Psoas muscle (tissue), 7 donors: ENCODE measurements at regions not wholly inside any gene's neighbourhood (a gene's known extent, or its start where the extent isn't known, plus 50 kb on each side); places are given as distances from the start of the nearest gene placed in this dataset.
"Not testable (repeated sequence)": the region's sequence is repeated elsewhere in the genome, so short reads cannot be mapped to it uniquely, and the experiment has no call there.

Source experiments
- ATAC-seq, 4 donors: fragments of 200-7000 bp; cut with Tn5 transposase; one replicate each; pipeline ENCODE4 v1.9.1; 2020; ENCODE audit warnings: moderate library complexity in 3 of 4, mild to moderate bottlenecking in 2 of 4
- DNase-seq, 2 donors: peaks; one replicate each; pipeline ENCODE4 v3.0.0-alpha.2; 2020
- H3K27ac ChIP-seq: fragments of 200-600 bp; one replicate; pipeline ENCODE4 v1.8.0; 2022
- H3K27me3 ChIP-seq, 3 donors: fragments of 200-600 bp in 1 of 3; one replicate each; pipeline versions ENCODE4 v1.6.1 to v1.8.0; 2013 to 2022; ENCODE audit warnings: low read length in 2 of 3, mild to moderate bottlenecking in 2 of 3, moderate library complexity in 1 of 3; ENCODE audit not compliant: insufficient read depth in 3 of 3
- H3K36me3 ChIP-seq, 2 donors: fragments of 200-600 bp in 1 of 2; one replicate each; pipeline versions ENCODE4 v1.6.1 to v1.8.0; 2013 to 2022; ENCODE audit warnings: low read depth in 1 of 2, mild to moderate bottlenecking in 1 of 2, moderate library complexity in 1 of 2; ENCODE audit not compliant: insufficient read depth in 1 of 2
- H3K4me1 ChIP-seq: fragments of 200-600 bp; one replicate; pipeline ENCODE4 v1.8.0; 2022
- H3K4me3 ChIP-seq: fragments of 200-600 bp; one replicate; pipeline ENCODE4 v1.8.0; 2022; ENCODE audit warnings: mild to moderate bottlenecking
- H3K9me3 ChIP-seq: fragments of 200-600 bp; one replicate; pipeline ENCODE4 v1.8.0; 2022
- WGBS, 3 donors: extraction: QIAGEN DNeasy Blood & Tissue Kit; methylation state at CpG; one replicate each; pipeline versions ENCODE4 v1.1.6 to v1.1.7; 2013; 5-methylcytosine and 5-hydroxymethylcytosine counted together
- intact Hi-C, 2 donors: fragments of 100-400 bp; cut with DNase I; formaldehyde crosslinking; loops; one replicate each; pipeline versions ENCODE4 v1.11.0 to v1.14.2; 2022
- TF ChIP-seq, protein P1 (sequence below): fragments of 200-600 bp; IDR thresholded peaks from one replicate; pipeline ENCODE4 v1.8.0; 2022; ENCODE audit warnings: antibody characterized with exemption
- donor health status: healthy with polysubstance abuse.
- donor health status: DM: no; HTN: no; CAD: no; lungs with moderate emphysema.
- donor health status: Bipolar disorder and iron deficiency.
- donor health status: healthy.
- donor health status: DM: yes; HTN: yes; CAD: no.
- donor health status: DM: no; HTN: no; CAD: no.
- donor health status: DM: yes; HTN: yes; CAD: no.

DNA sequence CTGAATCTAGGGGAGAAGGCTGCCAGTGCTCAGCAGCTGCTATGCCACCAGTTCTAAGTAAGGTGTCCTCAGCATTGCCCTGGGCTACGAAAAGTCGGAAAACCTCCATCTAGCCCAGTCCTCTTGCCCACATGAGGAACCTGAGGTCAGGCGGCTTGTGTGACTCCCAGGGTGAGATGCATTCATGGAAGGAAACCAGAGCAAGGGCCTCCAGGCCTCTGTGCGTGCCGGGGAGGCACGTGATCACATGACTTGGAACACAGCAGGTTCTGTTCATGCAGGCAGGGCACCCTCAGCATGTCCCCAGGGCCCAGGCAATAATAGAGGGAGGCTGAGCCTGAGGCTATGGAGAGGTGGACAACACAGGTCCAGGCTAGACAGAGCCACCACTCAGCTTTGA, 312.5 kb upstream of the DUSP10 start:
- WGBS, 3 donors = 86 to 94% (median 88%) methylated on average over 6 of the region's 6 CpGs
- ATAC-seq (no peak), DNase-seq (no peak)
- no peaks in the 10 kb centered on the region for H3K9me3 ChIP-seq
- intact Hi-C loops = no loop called here
- H3K36me3 ChIP-seq = no peaks in the 10 kb centered on the region
- TF ChIP-seq, protein P1, sequence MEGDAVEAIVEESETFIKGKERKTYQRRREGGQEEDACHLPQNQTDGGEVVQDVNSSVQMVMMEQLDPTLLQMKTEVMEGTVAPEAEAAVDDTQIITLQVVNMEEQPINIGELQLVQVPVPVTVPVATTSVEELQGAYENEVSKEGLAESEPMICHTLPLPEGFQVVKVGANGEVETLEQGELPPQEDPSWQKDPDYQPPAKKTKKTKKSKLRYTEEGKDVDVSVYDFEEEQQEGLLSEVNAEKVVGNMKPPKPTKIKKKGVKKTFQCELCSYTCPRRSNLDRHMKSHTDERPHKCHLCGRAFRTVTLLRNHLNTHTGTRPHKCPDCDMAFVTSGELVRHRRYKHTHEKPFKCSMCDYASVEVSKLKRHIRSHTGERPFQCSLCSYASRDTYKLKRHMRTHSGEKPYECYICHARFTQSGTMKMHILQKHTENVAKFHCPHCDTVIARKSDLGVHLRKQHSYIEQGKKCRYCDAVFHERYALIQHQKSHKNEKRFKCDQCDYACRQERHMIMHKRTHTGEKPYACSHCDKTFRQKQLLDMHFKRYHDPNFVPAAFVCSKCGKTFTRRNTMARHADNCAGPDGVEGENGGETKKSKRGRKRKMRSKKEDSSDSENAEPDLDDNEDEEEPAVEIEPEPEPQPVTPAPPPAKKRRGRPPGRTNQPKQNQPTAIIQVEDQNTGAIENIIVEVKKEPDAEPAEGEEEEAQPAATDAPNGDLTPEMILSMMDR = no peak
- no peak overlapping the region for H3K4me3 ChIP-seq
- no peaks in the 10 kb centered on the region for H3K27me3 ChIP-seq
- no peaks in the 10 kb centered on the region for H3K4me1 ChIP-seq
- no peak overlapping the region for H3K27ac ChIP-seq

DNA sequence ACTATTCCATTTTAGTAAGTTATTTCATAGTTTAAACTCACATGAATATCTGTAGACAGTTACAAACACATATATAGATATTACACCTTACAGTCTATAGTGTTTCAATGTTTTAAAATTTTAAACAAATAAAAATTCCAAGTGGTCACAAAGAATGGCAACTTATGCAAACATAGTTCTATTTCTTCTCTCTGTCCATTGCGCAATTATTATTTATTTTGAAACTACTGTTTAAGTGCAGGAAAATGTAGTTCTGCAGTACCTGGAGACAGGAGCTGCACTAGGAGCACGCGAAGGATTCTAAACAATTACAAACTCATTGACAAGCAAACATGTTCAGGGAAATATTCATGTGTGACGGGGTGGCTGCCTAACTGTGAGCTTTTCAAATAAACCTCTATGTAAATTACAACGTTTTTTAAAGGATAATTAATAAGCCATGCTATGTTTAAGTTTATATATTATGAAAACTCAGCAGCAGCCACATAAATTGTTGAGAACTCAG, 312.0 kb upstream of the DUSP10 start:
- TF ChIP-seq, protein P1 = no peak

DNA sequence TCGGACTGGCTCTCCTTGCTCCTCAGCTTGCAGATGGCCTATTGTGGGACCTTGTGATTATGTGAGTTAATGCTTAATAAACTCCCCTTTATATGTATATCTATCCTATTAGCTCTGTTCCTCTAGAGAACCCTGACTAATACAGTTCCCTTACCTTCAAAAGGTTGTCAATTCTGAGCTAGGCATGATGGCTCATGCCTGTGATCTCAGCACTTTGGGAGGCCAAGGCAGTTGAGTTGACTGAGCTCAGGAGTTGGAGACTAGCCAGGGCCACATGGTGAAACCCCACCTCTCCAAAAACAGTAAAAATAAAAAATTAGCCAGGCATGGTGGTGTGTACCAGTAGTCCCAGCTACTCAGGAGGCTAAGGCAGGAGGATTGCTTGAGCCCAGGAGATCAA, 309.4 kb upstream of the DUSP10 start:
- WGBS, 3 donors = 94 to 95% (median 95%) methylated on average over 1 of the region's 1 CpG
- DNase-seq, H3K9me3 ChIP-seq, H3K36me3 ChIP-seq, H3K4me1 ChIP-seq, H3K27ac ChIP-seq, H3K4me3 ChIP-seq, intact Hi-C loops, H3K27me3 ChIP-seq, ATAC-seq: not testable (repeated sequence)

More for the DNA sequence above, 312.0 kb upstream of the DUSP10 start:
- H3K27ac ChIP-seq = no peak overlapping the region
- no peaks in the 10 kb centered on the region for H3K36me3 ChIP-seq
- no peaks in the 10 kb centered on the region for H3K4me1 ChIP-seq
- H3K9me3 ChIP-seq = no peaks in the 10 kb centered on the region
- intact Hi-C loops = no loop called here
- no peak overlapping the region for H3K4me3 ChIP-seq
- DNase-seq = no peak
- no peak for ATAC-seq
- H3K27me3 ChIP-seq = no peaks in the 10 kb centered on the region
- 87 to 91% (median 87%) methylated on average over 5 of the region's 5 CpGs for WGBS, 3 donors

DNA sequence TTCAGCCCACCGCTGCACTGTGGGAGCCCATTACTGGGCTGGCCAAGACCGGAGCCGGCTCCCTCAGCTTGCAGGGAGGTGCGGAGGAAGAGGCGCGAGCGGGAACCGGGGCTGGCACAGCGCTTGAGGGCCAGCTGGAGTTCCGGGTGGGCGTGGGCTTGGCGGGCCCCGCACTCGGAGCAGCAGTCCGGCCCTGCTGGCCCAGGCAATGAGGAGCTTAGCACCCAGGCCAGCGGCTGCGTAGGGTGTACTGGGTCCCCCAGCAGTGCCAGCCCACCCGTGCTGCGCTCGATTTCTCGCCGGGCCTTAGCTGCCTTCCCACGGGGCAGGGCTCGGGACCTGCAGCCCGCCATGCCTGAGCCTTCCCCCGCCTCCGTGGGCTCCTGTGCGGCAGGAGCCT, 307.8 kb upstream of the DUSP10 start:
- not testable (repeated sequence) for H3K9me3 ChIP-seq, H3K27ac ChIP-seq, H3K27me3 ChIP-seq, DNase-seq, H3K4me1 ChIP-seq, ATAC-seq, H3K4me3 ChIP-seq, H3K36me3 ChIP-seq
- 96 to 98% (median 97%) methylated on average over 23 to 28 of the region's 28 CpGs for WGBS, 3 donors
- intact Hi-C loops = loop anchor here (10.0 kb wide), 2 partner anchors 115 to 305 kb away; partner anchors contain the start of gene DUSP10 (in 1 of the 2)

DNA sequence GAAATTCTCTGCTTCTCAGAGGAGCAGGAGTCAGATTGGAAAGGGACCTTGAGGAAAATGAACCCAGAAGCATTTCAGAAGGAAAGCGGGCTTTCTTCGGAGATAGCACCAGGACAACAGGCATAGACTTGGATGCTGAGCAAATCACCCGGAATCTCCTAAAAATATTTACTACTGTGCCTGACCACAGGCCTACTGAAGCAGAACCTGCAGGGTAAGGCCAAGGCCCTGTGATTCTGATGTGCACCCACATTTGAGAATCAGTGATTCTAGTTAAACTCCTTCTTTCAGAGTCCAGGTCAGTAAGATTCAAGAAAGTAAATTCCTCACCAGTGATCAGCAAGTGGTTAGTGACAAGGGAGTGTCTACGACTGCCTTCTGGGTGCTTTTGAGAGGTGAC, 307.3 kb upstream of the DUSP10 start:
- H3K9me3 ChIP-seq = no peaks in the 10 kb centered on the region
- no peak overlapping the region for H3K27ac ChIP-seq
- H3K4me3 ChIP-seq = no peak overlapping the region
- peaks cover 4% of the 10 kb centered on the region for H3K4me1 ChIP-seq
- intact Hi-C loops = loop anchor here (10.0 kb wide), 2 partner anchors 116 to 304 kb away; partner anchors contain the start of gene DUSP10 (in 1 of the 2)
- no peaks in the 10 kb centered on the region for H3K27me3 ChIP-seq
- H3K36me3 ChIP-seq = no peaks in the 10 kb centered on the region
- 83 to 95% (median 94%) methylated on average over 4 of the region's 4 CpGs for WGBS, 3 donors
- ATAC-seq = no peak
- DNase-seq = no peak
- TF ChIP-seq, protein P1 = no peak

DNA sequence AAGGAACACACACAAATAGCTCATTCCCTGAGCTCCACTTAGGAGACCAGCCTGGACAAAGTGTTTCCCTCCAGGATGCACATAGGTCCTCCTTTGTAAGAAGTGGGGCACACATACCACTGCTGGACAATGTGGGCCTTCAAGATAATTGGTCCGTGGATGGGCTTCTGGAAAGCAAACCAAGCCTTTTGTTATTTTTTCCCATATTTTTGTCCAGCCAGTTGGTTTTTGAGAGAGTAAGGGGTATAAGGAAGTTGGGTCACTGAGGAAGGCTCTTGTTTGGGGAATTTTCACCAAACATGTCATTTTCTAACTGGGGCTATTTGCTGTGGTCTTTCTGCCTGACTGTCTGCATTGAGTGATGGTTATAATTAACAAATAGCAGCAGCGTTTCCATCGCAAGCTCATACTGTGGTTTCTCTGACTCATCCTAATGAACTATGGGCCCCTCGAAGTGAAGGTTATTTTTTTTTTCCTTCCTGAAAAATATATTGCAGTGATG, 306.3 kb upstream of the DUSP10 start:
- H3K27ac ChIP-seq = no peak overlapping the region
- peaks cover 14% of the 10 kb centered on the region for H3K4me1 ChIP-seq
- TF ChIP-seq, protein P1 = no peak
- ATAC-seq (no peak), DNase-seq (no peak)
- no peak overlapping the region for H3K4me3 ChIP-seq
- no peaks in the 10 kb centered on the region for H3K36me3 ChIP-seq
- intact Hi-C loops = loop anchor here (10.0 kb wide), 2 partner anchors 117 to 303 kb away; partner anchors contain the start of gene DUSP10 (in 1 of the 2)
- no peaks in the 10 kb centered on the region for H3K27me3 ChIP-seq
- H3K9me3 ChIP-seq = no peaks in the 10 kb centered on the region
- WGBS, 3 donors = 69 to 74% (median 70%) methylated on average over 4 of the region's 4 CpGs
